GM23338 (cell line): ENCODE measurements at regions not wholly inside any gene's neighbourhood (a gene's known extent, or its start where the extent isn't known, plus 50 kb on each side); places are given as distances from the start of the nearest gene placed in this dataset.

Experiments
- ATAC-seq: fragments of 200-7000 bp; cut with Tn5 transposase; 3 replicates; pipeline ENCODE4 v1.9.1; 2020
- DNase-seq: peaks from one replicate; pipeline ENCODE4 v3.0.0-alpha.2; 2015; ENCODE audit warnings: low spot score
- H2AFZ ChIP-seq: fragments of 200-600 bp; sonication (generic); 2 replicates; pipeline ENCODE4 v1.8.0; 2016; ENCODE audit warnings: antibody characterized with exemption, mild to moderate bottlenecking, moderate library complexity
- H3F3A ChIP-seq: fragments of 200-600 bp; sonication (generic); replicated peaks from 2 replicates; pipeline ENCODE4 v1.8.0; 2017; ENCODE audit warnings: antibody characterized with exemption, mixed run types, low read depth
- H3K27ac ChIP-seq: fragments of 200-600 bp; sonication (generic); 2 replicates; pipeline ENCODE4 v1.6.1; 2016; ENCODE audit warnings: low read depth
- H3K27me3 ChIP-seq: fragments of 200-600 bp; sonication (generic); 2 replicates; pipeline ENCODE4 v1.8.0; 2016; ENCODE audit warnings: mild to moderate bottlenecking, mixed run types, moderate library complexity; ENCODE audit not compliant: insufficient read depth
- H3K36me3 ChIP-seq: fragments of 200-600 bp; sonication (generic); 2 replicates; pipeline ENCODE4 v1.8.0; 2016; ENCODE audit warnings: mild to moderate bottlenecking; ENCODE audit not compliant: insufficient read depth
- H3K4me1 ChIP-seq: fragments of 200-600 bp; sonication (generic); 2 replicates; pipeline ENCODE4 v1.8.0; 2016; ENCODE audit warnings: mild to moderate bottlenecking, moderate library complexity; ENCODE audit not compliant: insufficient read depth
- H3K4me2 ChIP-seq: fragments of 200-600 bp; sonication (generic); 2 replicates; pipeline ENCODE4 v1.7.1; 2017; ENCODE audit warnings: mixed run types
- H3K4me3 ChIP-seq: fragments of 200-600 bp; sonication (generic); 2 replicates; pipeline ENCODE4 v1.6.1; 2016; ENCODE audit warnings: mixed run types
- H3K79me2 ChIP-seq: fragments of 200-600 bp; sonication (generic); replicated peaks from 2 replicates; pipeline ENCODE4 v1.8.0; 2017; ENCODE audit warnings: mild to moderate bottlenecking; ENCODE audit not compliant: insufficient read depth
- H3K9me2 ChIP-seq: fragments of 200-600 bp; sonication (generic); 2 replicates; pipeline ENCODE4 v1.8.0; 2017; ENCODE audit not compliant: insufficient read depth
- H4K20me1 ChIP-seq: fragments of 200-600 bp; sonication (generic); replicated peaks from 2 replicates; pipeline ENCODE4 v1.8.0; 2017; ENCODE audit warnings: mild to moderate bottlenecking; ENCODE audit not compliant: insufficient read depth
- H3K27ac Mint-ChIP-seq: 2 replicates; pipeline ENCODE4 v1.8.0; 2020; ENCODE audit warnings: inconsistent platforms, mild to moderate bottlenecking, moderate library complexity, mixed read lengths
- H3K27me3 Mint-ChIP-seq: 3 replicates; pipeline ENCODE4 v1.8.0; 2022; ENCODE audit warnings: low read depth, mild to moderate bottlenecking, moderate library complexity, mixed read lengths, inconsistent platforms; ENCODE audit not compliant: insufficient read depth, poor library complexity
- H3K36me3 Mint-ChIP-seq: 3 replicates; pipeline ENCODE4 v1.8.0; 2021; ENCODE audit warnings: low read depth, mild to moderate bottlenecking, inconsistent platforms, moderate library complexity, mixed read lengths
- H3K4me1 Mint-ChIP-seq: 3 replicates; pipeline ENCODE4 v1.8.0; 2020; ENCODE audit warnings: mild to moderate bottlenecking, inconsistent platforms, mixed read lengths
- H3K4me3 Mint-ChIP-seq: 3 replicates; pipeline ENCODE4 v1.8.0; 2021; ENCODE audit warnings: moderate library complexity, mild to moderate bottlenecking, inconsistent platforms, mixed read lengths
- H3K9me3 Mint-ChIP-seq: 3 replicates; pipeline ENCODE4 v1.8.0; 2020; ENCODE audit warnings: moderate library complexity, mild to moderate bottlenecking, inconsistent platforms, mixed read lengths
- CREB1 ChIP-seq: fragments of 250-450 bp; sonication (Bioruptor Pico); IDR thresholded peaks from 2 replicates; pipeline ENCODE4 v1.5.0; 2020; ENCODE audit warnings: low read depth, mild to moderate bottlenecking, moderate library complexity
- CTCF ChIP-seq, 2 experiments: fragments of 200-600 bp in 1 of 2; sonication (generic) in 1 of 2; conservative IDR thresholded peaks; 2 replicates each; pipeline versions ENCODE4 v1.5.1 to v1.6.1; 2016 to 2017; ENCODE audit warnings: antibody characterized with exemption in 2 of 2, low read depth in 2 of 2, mild to moderate bottlenecking in 2 of 2, moderate library complexity in 1 of 2
- ETS1 ChIP-seq: IDR thresholded peaks from 2 replicates; pipeline ENCODE4 v1.6.1; 2016; ENCODE audit warnings: antibody characterized with exemption
- EZH2 ChIP-seq: fragments of 200-600 bp; sonication (generic); IDR thresholded peaks from one replicate; pipeline ENCODE4 v1.8.0; 2017; ENCODE audit warnings: antibody characterized with exemption, mild to moderate bottlenecking, low read depth; ENCODE audit not compliant: unreplicated experiment
- EZH2phosphoT487 ChIP-seq: fragments of 200-600 bp; sonication (generic); IDR thresholded peaks from one replicate; pipeline ENCODE4 v1.8.1; 2018; ENCODE audit warnings: antibody characterized with exemption; ENCODE audit not compliant: unreplicated experiment
- JUNB ChIP-seq: IDR thresholded peaks from one replicate; pipeline ENCODE4 v1.6.1; 2016; ENCODE audit warnings: antibody characterized with exemption; ENCODE audit not compliant: unreplicated experiment
- NANOG ChIP-seq: IDR thresholded peaks from 2 replicates; pipeline ENCODE4 v1.6.1; 2016; ENCODE audit warnings: antibody characterized with exemption, borderline replicate concordance
- POLR2AphosphoS5 ChIP-seq: IDR thresholded peaks from 2 replicates; pipeline ENCODE4 v1.6.1; 2016; ENCODE audit warnings: antibody characterized with exemption, low read depth
- REST ChIP-seq: IDR thresholded peaks from one replicate; pipeline ENCODE4 v1.6.1; 2018; ENCODE audit warnings: antibody characterized with exemption; ENCODE audit not compliant: unreplicated experiment
- STAT1 ChIP-seq: IDR thresholded peaks from one replicate; pipeline ENCODE4 v1.6.1; 2016; ENCODE audit warnings: antibody characterized with exemption; ENCODE audit not compliant: unreplicated experiment
- ZNF114 ChIP-seq: fragments of 250-450 bp; sonication (Bioruptor Pico); IDR thresholded peaks from 2 replicates; pipeline ENCODE4 v1.5.0; 2020; ENCODE audit warnings: mild to moderate bottlenecking, moderate library complexity
- ZNF331 ChIP-seq: fragments of 250-450 bp; sonication (Bioruptor Pico); IDR thresholded peaks from 2 replicates; pipeline ENCODE4 v1.5.0; 2020; ENCODE audit warnings: low read depth, mild to moderate bottlenecking, moderate library complexity
- ZNF462 ChIP-seq: fragments of 250-450 bp; sonication (Bioruptor Pico); IDR thresholded peaks from 2 replicates; pipeline ENCODE4 v1.5.0; 2020; ENCODE audit warnings: mild to moderate bottlenecking, moderate library complexity

GRCh38 chrX:98068024-98068580 lies 1184.4 kb downstream of the RPA4 start:
- Histone ChIP-seq H2AFZ (no peak overlapping the region; the same call in 1 of the 2 replicates), H3K27ac (no peak overlapping the region), H3K4me1 (peaks cover 13% of the 10 kb centered on the region), H3K79me2 (no peaks in the 10 kb centered on the region), H3K4me3 (no peak overlapping the region), H4K20me1 (no peaks in the 10 kb centered on the region), H3K27me3 (no peaks in the 10 kb centered on the region), H3K9me2 (no peaks in the 10 kb centered on the region), H3K36me3 (no peaks in the 10 kb centered on the region), H3F3A (no peaks in the 10 kb centered on the region), H3K4me2 (no peak overlapping the region)
- H3K4me1 Mint-ChIP-seq = peaks cover 20% of the 10 kb centered on the region
- no peak overlapping the region for H3K4me3 Mint-ChIP-seq
- H3K27me3 Mint-ChIP-seq = no peaks in the 10 kb centered on the region
- DNase-seq (no peak), ATAC-seq (no peak)
- TF ChIP-seq EZH2phosphoT487 = no peak
- no peak for TF ChIP-seq NANOG
- no peak for TF ChIP-seq ZNF462 (CRISPR knock-in tag)
- TF ChIP-seq ETS1 = no peak
- no peak for TF ChIP-seq CREB1 (CRISPR knock-in tag)
- TF ChIP-seq JUNB = no peak
- TF ChIP-seq EZH2 = no peak
- TF ChIP-seq REST = no peak
- no peak for TF ChIP-seq ZNF114 (CRISPR knock-in tag)
- no peak for TF ChIP-seq CTCF (conservative IDR thresholded peaks at IDR 0.05; ENCODE audit: low read depth in 2 of 2)
- no peak for TF ChIP-seq STAT1
- TF ChIP-seq ZNF331 (CRISPR knock-in tag) = no peak
- no peak for TF ChIP-seq POLR2AphosphoS5
- no peaks in the 10 kb centered on the region for H3K9me3 Mint-ChIP-seq
- H3K36me3 Mint-ChIP-seq = no peaks in the 10 kb centered on the region
- H3K27ac Mint-ChIP-seq = peak overlapping the region; percentile 59; the same call in 1 of the 2 replicates
